ENCODE measurements at regions not wholly inside any gene's neighbourhood (a gene's known extent, or its start where the extent isn't known, plus 50 kb on each side); places are given as distances from the start of the nearest gene placed in this dataset.

- Histone ChIP-seq H3K9me3 (ENCODE audit: control insufficient read depth, low read depth, low read length) (no peaks in the 10 kb centered on the region), H3K36me3 (ENCODE audit: control insufficient read depth, insufficient read depth, low read length) (no peaks in the 10 kb centered on the region), H3K4me3 (ENCODE audit: low read length) (no peak overlapping the region), H3K27me3 (ENCODE audit: control insufficient read depth, insufficient read depth, low read length) (no peaks in the 10 kb centered on the region), H3K27ac (ENCODE audit: low read length) (no peak overlapping the region), H3K4me1 (ENCODE audit: control insufficient read depth, insufficient read depth, low read length) (no peaks in the 10 kb centered on the region)
- DNase-seq, result no peak
- WGBS (ENCODE audit: insufficient coverage, low lambda C conversion rate), result 83% methylated on average over 1 of the region's 4 CpGs
Observed at GRCh38 chr3:19093084-19093483, 55.2 kb upstream of the KCNH8 start.

GRCh38 chr3:19077388-19077787 is 70.9 kb upstream of the KCNH8 start:
- Histone ChIP-seq H3K4me3 (ENCODE audit: low read length) (no peak overlapping the region), H3K36me3 (ENCODE audit: control insufficient read depth, insufficient read depth, low read length) (no peaks in the 10 kb centered on the region), H3K27ac (ENCODE audit: low read length) (no peak overlapping the region), H3K27me3 (ENCODE audit: control insufficient read depth, insufficient read depth, low read length) (no peaks in the 10 kb centered on the region), H3K9me3 (ENCODE audit: control insufficient read depth, low read depth, low read length) (no peaks in the 10 kb centered on the region), H3K4me1 (ENCODE audit: control insufficient read depth, insufficient read depth, low read length) (no peaks in the 10 kb centered on the region)
- WGBS (ENCODE audit: insufficient coverage, low lambda C conversion rate), result 100% methylated on average over 1 of the region's 2 CpGs
- no peak for DNase-seq

- Histone ChIP-seq H3K27me3 (ENCODE audit: control insufficient read depth, insufficient read depth, low read length) (no peaks in the 10 kb centered on the region), H3K4me3 (ENCODE audit: low read length) (no peak overlapping the region), H3K9me3 (ENCODE audit: control insufficient read depth, low read depth, low read length) (no peaks in the 10 kb centered on the region), H3K27ac (ENCODE audit: low read length) (no peak overlapping the region), H3K4me1 (ENCODE audit: control insufficient read depth, insufficient read depth, low read length) (no peaks in the 10 kb centered on the region), H3K36me3 (ENCODE audit: control insufficient read depth, insufficient read depth, low read length) (no peaks in the 10 kb centered on the region)
- DNase-seq, result no peak
- no CpG with 5 or more reads among the region's 2 CpGs for WGBS (ENCODE audit: insufficient coverage, low lambda C conversion rate)
Observed at GRCh38 chr3:19075037-19075436, 73.3 kb upstream of the KCNH8 start.

DNA sequence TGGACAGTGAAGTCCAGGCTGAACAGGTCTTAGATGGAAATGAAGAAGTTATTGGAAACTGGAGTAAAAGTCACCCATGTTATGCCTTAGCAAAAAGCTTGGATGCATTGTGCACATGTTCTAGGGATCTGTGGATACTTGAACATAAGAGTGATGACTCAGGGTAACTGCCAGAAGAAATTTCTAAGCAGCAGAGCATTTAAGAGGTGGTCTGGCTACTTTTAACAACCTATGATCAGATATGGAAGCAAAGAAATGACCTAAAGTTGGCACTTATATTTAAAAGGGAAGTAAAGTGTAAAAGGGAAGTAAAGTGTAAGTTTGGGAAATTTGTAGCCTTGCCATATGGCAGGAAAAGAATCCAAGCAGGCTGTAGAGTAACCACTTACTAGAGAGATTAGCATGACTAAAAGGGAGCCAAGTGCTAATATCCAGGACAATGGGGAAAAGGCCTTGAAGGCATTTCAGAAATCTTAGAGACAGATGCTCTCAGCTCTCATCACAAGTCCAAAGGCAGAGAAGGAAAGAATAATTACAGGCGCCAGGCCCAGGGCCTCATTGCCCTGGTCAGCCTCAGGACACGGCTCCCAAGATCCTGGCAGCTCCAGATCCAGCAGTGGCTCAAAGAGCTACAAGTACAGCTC is 73.9 kb upstream of the KCNH8 start:
- no peak for DNase-seq
- no CpG with 5 or more reads among the region's 2 CpGs for WGBS (ENCODE audit: insufficient coverage, low lambda C conversion rate)
- no peaks in the 10 kb centered on the region for H3K9me3 ChIP-seq (ENCODE audit: control insufficient read depth, low read depth, low read length)
- no peaks in the 10 kb centered on the region for H3K27me3 ChIP-seq (ENCODE audit: control insufficient read depth, insufficient read depth, low read length)
- no peak overlapping the region for H3K4me3 ChIP-seq (ENCODE audit: low read length)
- no peaks in the 10 kb centered on the region for H3K4me1 ChIP-seq (ENCODE audit: control insufficient read depth, insufficient read depth, low read length)
- H3K36me3 ChIP-seq (ENCODE audit: control insufficient read depth, insufficient read depth, low read length), result no peaks in the 10 kb centered on the region
- no peak overlapping the region for H3K27ac ChIP-seq (ENCODE audit: low read length)

DNA sequence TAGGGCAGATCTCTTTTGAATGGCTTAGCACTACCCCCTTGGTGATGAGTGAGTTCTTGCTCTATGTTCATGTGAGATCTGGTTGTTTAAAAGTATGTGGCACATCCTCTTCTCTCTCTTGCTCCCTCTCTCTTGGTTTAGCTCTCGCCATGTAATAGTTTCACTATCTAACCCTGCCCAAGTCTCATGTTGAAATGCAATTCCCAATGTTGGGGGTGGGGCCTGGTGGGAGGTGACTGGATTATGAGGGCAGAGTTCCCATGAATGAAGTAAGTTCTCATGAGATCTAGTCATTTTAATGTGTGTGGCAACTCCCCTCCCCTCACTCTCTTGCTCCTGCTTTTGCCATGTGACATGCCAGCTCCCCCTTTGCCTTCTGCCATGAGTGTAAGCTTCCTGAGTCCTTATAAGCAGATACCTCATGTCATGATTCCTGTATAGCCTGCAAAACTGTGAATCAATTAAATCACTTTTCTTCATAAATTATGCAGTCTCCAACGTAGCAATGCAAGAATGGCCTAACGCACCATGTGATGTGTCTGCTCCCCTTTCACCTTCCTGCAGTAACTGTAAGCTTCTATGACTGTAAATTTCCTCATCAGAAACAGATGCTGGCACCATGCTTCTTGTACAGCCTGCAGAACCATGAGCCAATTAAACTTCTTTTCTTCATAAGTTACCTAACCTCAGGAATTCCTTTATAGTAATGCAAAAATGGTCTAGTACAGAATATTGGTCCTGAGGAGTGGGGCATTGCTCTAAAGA is 74.8 kb upstream of the KCNH8 start:
- no CpG with 5 or more reads among the region's 3 CpGs for WGBS (ENCODE audit: insufficient coverage, low lambda C conversion rate)
- Histone ChIP-seq H3K4me1 (ENCODE audit: control insufficient read depth, insufficient read depth, low read length) (no peaks in the 10 kb centered on the region), H3K36me3 (ENCODE audit: control insufficient read depth, insufficient read depth, low read length) (no peaks in the 10 kb centered on the region), H3K27me3 (ENCODE audit: control insufficient read depth, insufficient read depth, low read length) (no peaks in the 10 kb centered on the region), H3K4me3 (ENCODE audit: low read length) (no peak overlapping the region), H3K27ac (ENCODE audit: low read length) (no peak overlapping the region), H3K9me3 (ENCODE audit: control insufficient read depth, low read depth, low read length) (no peaks in the 10 kb centered on the region)
- no peak for DNase-seq

GRCh38 chr3:19070325-19070724 is 78.0 kb upstream of the KCNH8 start:
- Histone ChIP-seq H3K27ac (ENCODE audit: low read length) (no peak overlapping the region), H3K4me1 (ENCODE audit: control insufficient read depth, insufficient read depth, low read length) (no peaks in the 10 kb centered on the region), H3K4me3 (ENCODE audit: low read length) (no peak overlapping the region), H3K27me3 (ENCODE audit: control insufficient read depth, insufficient read depth, low read length) (no peaks in the 10 kb centered on the region), H3K36me3 (ENCODE audit: control insufficient read depth, insufficient read depth, low read length) (no peaks in the 10 kb centered on the region), H3K9me3 (ENCODE audit: control insufficient read depth, low read depth, low read length) (no peaks in the 10 kb centered on the region)
- WGBS (ENCODE audit: insufficient coverage, low lambda C conversion rate), result 80% methylated on average over 1 of the region's 1 CpG
- DNase-seq, result no peak

DNA sequence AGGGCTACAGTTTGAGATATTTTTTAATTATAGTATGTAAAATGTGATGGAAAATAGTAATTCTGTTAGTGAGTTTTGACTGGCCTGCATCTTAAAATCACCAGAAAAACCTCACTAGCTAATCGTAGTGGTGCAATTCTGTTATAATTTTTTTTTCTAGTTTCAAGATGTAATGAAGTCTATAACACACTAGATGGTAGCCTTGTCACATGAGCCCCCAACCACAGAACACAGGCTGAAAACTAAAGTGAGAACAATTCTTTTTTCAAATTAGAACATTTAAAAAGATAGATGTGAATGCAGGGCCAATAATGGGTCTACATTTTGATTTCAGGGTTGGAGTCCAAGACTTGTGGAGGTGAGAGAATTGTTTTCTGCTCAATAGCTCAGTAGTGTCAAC is 83.3 kb upstream of the KCNH8 start:
- no peak for DNase-seq
- WGBS (ENCODE audit: insufficient coverage, low lambda C conversion rate), result no CpG with 5 or more reads among the region's 1 CpG

DNA sequence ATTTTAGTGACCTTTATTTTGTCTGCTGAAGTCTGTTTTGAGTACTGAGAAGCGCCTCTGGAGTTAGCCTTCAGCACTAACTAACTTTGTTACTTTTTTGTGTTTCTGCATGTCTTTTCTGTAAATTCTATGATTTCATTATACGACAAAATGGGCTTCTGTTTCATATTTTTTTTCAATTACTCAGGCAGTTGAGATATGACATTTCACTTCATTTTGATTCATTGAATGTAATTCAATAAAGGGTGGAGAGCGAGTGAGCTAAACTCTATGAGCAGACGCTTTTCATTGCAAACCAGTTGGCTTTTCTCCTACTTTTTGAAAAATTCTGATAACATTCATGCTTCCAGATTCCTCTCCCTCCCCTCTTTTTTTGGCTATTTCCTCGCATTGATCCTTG is 84.4 kb upstream of the KCNH8 start:
- no peaks in the 10 kb centered on the region for H3K27me3 ChIP-seq (ENCODE audit: control insufficient read depth, insufficient read depth, low read length)
- H3K36me3 ChIP-seq (ENCODE audit: control insufficient read depth, insufficient read depth, low read length), result no peaks in the 10 kb centered on the region
- 100% methylated on average over 3 of the region's 5 CpGs for whole genome bisulfite sequencing (ENCODE audit: insufficient coverage, low lambda C conversion rate)
- H3K9me3 ChIP-seq (ENCODE audit: control insufficient read depth, low read depth, low read length), result no peaks in the 10 kb centered on the region
- no peaks in the 10 kb centered on the region for H3K4me1 ChIP-seq (ENCODE audit: control insufficient read depth, insufficient read depth, low read length)
- DNase-seq, result no peak
- H3K4me3 ChIP-seq (ENCODE audit: low read length), result no peak overlapping the region
- no peak overlapping the region for H3K27ac ChIP-seq (ENCODE audit: low read length)

More for the DNA sequence above, 83.3 kb upstream of the KCNH8 start:
- no peaks in the 10 kb centered on the region for H3K4me1 ChIP-seq (ENCODE audit: control insufficient read depth, insufficient read depth, low read length)
- no peak overlapping the region for H3K27ac ChIP-seq (ENCODE audit: low read length)
- H3K36me3 ChIP-seq (ENCODE audit: control insufficient read depth, insufficient read depth, low read length), result no peaks in the 10 kb centered on the region
- no peaks in the 10 kb centered on the region for H3K9me3 ChIP-seq (ENCODE audit: control insufficient read depth, low read depth, low read length)
- H3K27me3 ChIP-seq (ENCODE audit: control insufficient read depth, insufficient read depth, low read length), result no peaks in the 10 kb centered on the region
- H3K4me3 ChIP-seq (ENCODE audit: low read length), result no peak overlapping the region

- Histone ChIP-seq H3K4me3 (ENCODE audit: low read length) (no peak overlapping the region), H3K27ac (ENCODE audit: low read length) (no peak overlapping the region), H3K4me1 (ENCODE audit: control insufficient read depth, insufficient read depth, low read length) (no peaks in the 10 kb centered on the region), H3K9me3 (ENCODE audit: control insufficient read depth, low read depth, low read length) (no peaks in the 10 kb centered on the region), H3K27me3 (ENCODE audit: control insufficient read depth, insufficient read depth, low read length) (no peaks in the 10 kb centered on the region), H3K36me3 (ENCODE audit: control insufficient read depth, insufficient read depth, low read length) (no peaks in the 10 kb centered on the region)
- 83% methylated on average over 1 of the region's 1 CpG for WGBS (ENCODE audit: insufficient coverage, low lambda C conversion rate)
- DNase-seq, result no peak
Observed at GRCh38 chr3:19060404-19060803, 87.9 kb upstream of the KCNH8 start.

- H3K27ac ChIP-seq (ENCODE audit: low read length), result no peak overlapping the region
- no peaks in the 10 kb centered on the region for H3K36me3 ChIP-seq (ENCODE audit: control insufficient read depth, insufficient read depth, low read length)
- DNase-seq, result no peak
- H3K4me1 ChIP-seq (ENCODE audit: control insufficient read depth, insufficient read depth, low read length), result no peaks in the 10 kb centered on the region
- H3K9me3 ChIP-seq (ENCODE audit: control insufficient read depth, low read depth, low read length), result no peaks in the 10 kb centered on the region
- 100% methylated on average over 1 of the region's 1 CpG for WGBS (ENCODE audit: insufficient coverage, low lambda C conversion rate)
- H3K27me3 ChIP-seq (ENCODE audit: control insufficient read depth, insufficient read depth, low read length), result no peaks in the 10 kb centered on the region
- no peak overlapping the region for H3K4me3 ChIP-seq (ENCODE audit: low read length)
Observed at GRCh38 chr3:19052874-19053273, 95.4 kb upstream of the KCNH8 start.

DNA sequence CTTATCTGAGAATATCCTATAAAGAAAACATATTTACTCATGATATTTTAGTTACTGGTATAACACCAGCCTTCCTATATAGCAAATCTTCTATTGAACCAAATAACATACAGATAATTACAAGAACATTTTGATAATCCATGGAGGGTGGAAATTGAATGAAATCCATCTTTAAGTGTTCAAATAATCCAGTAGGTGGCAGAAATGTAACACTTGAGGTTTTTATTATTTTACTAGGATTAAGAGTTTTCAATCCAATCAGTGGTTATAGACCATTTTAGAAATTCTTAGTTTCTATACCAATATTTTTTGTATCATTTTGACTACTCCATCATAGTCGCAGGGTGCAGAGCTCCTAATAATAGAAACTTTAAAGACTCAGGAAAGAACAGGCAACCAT is 101.9 kb upstream of the KCNH8 start:
- Histone ChIP-seq H3K4me1 (ENCODE audit: control insufficient read depth, insufficient read depth, low read length) (no peaks in the 10 kb centered on the region), H3K27ac (ENCODE audit: low read length) (no peak overlapping the region), H3K36me3 (ENCODE audit: control insufficient read depth, insufficient read depth, low read length) (no peaks in the 10 kb centered on the region), H3K27me3 (ENCODE audit: control insufficient read depth, insufficient read depth, low read length) (no peaks in the 10 kb centered on the region), H3K9me3 (ENCODE audit: control insufficient read depth, low read depth, low read length) (no peaks in the 10 kb centered on the region), H3K4me3 (ENCODE audit: low read length) (no peak overlapping the region)
- 83% methylated on average over 1 of the region's 1 CpG for whole genome bisulfite sequencing (ENCODE audit: insufficient coverage, low lambda C conversion rate)
- DNase-seq, result no peak

All from large intestine (tissue), 3 donors.